ENCODE measurements at regions not wholly inside any gene's neighbourhood (a gene's known extent, or its start where the extent isn't known, plus 50 kb on each side); places are given as distances from the start of the nearest gene placed in this dataset.

DNA sequence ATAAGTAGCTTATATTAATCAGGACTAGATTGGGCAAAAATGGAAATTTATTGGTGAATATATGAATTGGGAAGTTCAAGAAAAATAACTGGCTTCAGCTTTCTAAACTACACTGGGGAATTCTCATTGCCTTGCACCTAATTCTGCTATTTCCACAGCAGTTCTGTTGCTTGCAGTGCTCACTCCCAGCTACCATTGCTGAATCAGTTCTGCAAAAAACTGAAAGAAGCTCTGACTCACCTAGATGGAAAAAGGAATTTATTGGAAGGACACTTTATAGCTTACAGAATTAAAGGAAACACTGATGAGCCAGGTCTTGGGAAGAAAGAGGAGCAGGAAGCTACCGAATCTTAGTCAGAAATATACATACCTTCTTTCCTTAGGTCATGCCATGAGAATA, 60.3 kb upstream of the ACVR1 start:
- TF ChIP-seq, protein P1, sequence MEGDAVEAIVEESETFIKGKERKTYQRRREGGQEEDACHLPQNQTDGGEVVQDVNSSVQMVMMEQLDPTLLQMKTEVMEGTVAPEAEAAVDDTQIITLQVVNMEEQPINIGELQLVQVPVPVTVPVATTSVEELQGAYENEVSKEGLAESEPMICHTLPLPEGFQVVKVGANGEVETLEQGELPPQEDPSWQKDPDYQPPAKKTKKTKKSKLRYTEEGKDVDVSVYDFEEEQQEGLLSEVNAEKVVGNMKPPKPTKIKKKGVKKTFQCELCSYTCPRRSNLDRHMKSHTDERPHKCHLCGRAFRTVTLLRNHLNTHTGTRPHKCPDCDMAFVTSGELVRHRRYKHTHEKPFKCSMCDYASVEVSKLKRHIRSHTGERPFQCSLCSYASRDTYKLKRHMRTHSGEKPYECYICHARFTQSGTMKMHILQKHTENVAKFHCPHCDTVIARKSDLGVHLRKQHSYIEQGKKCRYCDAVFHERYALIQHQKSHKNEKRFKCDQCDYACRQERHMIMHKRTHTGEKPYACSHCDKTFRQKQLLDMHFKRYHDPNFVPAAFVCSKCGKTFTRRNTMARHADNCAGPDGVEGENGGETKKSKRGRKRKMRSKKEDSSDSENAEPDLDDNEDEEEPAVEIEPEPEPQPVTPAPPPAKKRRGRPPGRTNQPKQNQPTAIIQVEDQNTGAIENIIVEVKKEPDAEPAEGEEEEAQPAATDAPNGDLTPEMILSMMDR (IDR thresholded peaks at IDR 0.05; ENCODE audit: borderline replicate concordance, extremely low read depth, low read length, poor library complexity, severe bottlenecking): no peak
- TF ChIP-seq EZH2 (IDR thresholded peaks at IDR 0.05; ENCODE audit: borderline replicate concordance, low read depth, low read length, severe bottlenecking): no peak

Data from DND-41 (cell line).